CD4-positive, alpha-beta T cell (primary cell): ENCODE measurements at regions not wholly inside any gene's neighbourhood (a gene's known extent, or its start where the extent isn't known, plus 50 kb on each side); places are given as distances from the start of the nearest gene placed in this dataset.

ENCODE experiments used
- ATAC-seq: fragments of 200-7000 bp; cut with Tn5 transposase; one replicate; pipeline ENCODE4 v1.10.0; 2022; ENCODE audit warnings: mild to moderate bottlenecking; ENCODE audit not compliant: poor library complexity
- CTCF ChIA-PET: fragments of 350-600 bp; sonication (Branson Sonifier 250); formaldehyde crosslinking; loops from one replicate; lab custom pipeline; 2021; ENCODE audit warnings: antibody characterized with exemption, inconsistent platforms; lab: Charles Lee
- POLR2A ChIA-PET: fragments of 350-600 bp; sonication (Branson Sonifier 250); formaldehyde crosslinking; loops from one replicate; lab custom pipeline; 2021; ENCODE audit warnings: antibody characterized with exemption, inconsistent platforms; lab: Charles Lee
- DNase-seq, 14 experiments: peaks; one replicate each; pipeline ENCODE4 v3.0.0-alpha.2; 2013 to 2020; ENCODE audit warnings: mixed read lengths in 2 of 14
- H3K27ac ChIP-seq, 2 donors: one replicate each; pipeline versions ENCODE4 v1.5.1 to v1.7.0; 2013; ENCODE audit warnings: low read length in 2 of 2, low read depth in 1 of 2, mild to moderate bottlenecking in 1 of 2
- H3K27me3 ChIP-seq, 2 experiments: 1 replicate in 1 of 2; 2 replicates in 1 of 2; pipeline versions ENCODE4 v1.6.1 to v1.7.0; 2013; ENCODE audit warnings: low read length in 2 of 2, control low read depth in 1 of 2, mild to moderate bottlenecking in 1 of 2, moderate library complexity in 1 of 2; ENCODE audit not compliant: insufficient read depth in 2 of 2, control insufficient read depth in 1 of 2
- H3K36me3 ChIP-seq: one replicate; pipeline ENCODE4 v1.6.1; 2013; ENCODE audit warnings: low read length, control low read depth; ENCODE audit not compliant: insufficient read depth
- H3K4me1 ChIP-seq: one replicate; pipeline ENCODE4 v1.6.1; 2013; ENCODE audit warnings: low read length, control low read depth; ENCODE audit not compliant: insufficient read depth
- H3K4me3 ChIP-seq: one replicate; pipeline ENCODE4 v1.5.1; 2013; ENCODE audit warnings: mild to moderate bottlenecking, low read length, moderate library complexity
- H3K9me3 ChIP-seq, 2 experiments: 1 replicate in 1 of 2; 2 replicates in 1 of 2; pipeline versions ENCODE4 v1.6.1 to v1.7.0; 2013; ENCODE audit warnings: low read length in 2 of 2, mild to moderate bottlenecking in 2 of 2, control low read depth in 1 of 2, moderate library complexity in 1 of 2; ENCODE audit not compliant: control insufficient read depth in 1 of 2, insufficient read depth in 1 of 2
- H3K27ac Mint-ChIP-seq: one replicate; pipeline ENCODE4 v1.8.0; 2020; ENCODE audit warnings: mixed read lengths
- H3K27me3 Mint-ChIP-seq: one replicate; pipeline ENCODE4 v1.8.0; 2021; ENCODE audit warnings: mixed read lengths
- H3K36me3 Mint-ChIP-seq: one replicate; pipeline ENCODE4 v1.8.0; 2021; ENCODE audit warnings: low read depth, mixed read lengths
- H3K4me1 Mint-ChIP-seq: one replicate; pipeline ENCODE4 v1.8.0; 2021; ENCODE audit warnings: low read depth, mixed read lengths
- H3K4me3 Mint-ChIP-seq: one replicate; pipeline ENCODE4 v1.8.0; 2020; ENCODE audit warnings: mild to moderate bottlenecking, mixed read lengths
- H3K9me3 Mint-ChIP-seq: one replicate; pipeline ENCODE4 v1.8.0; 2020; ENCODE audit warnings: mixed read lengths
- intact Hi-C, 2 experiments: fragments of 100-400 bp; cut with DNase I in 1 of 2; cut with micrococcal nuclease in 1 of 2; formaldehyde crosslinking; loops; one replicate each; pipeline versions ENCODE4 v1.15.1 to v1.9.0; 2023 to 2025; cut with DNase I, micrococcal nuclease
- TF ChIP-seq, protein P1 (sequence below): fragments of 200-600 bp; IDR thresholded peaks from one replicate; pipeline ENCODE4 v1.8.0; 2022; ENCODE audit warnings: antibody characterized with exemption, mild to moderate bottlenecking

GRCh38 chr2:238727585-238728329, 120.1 kb upstream of the TWIST2 start:
- H3K4me1 Mint-ChIP-seq: no peaks in the 10 kb centered on the region
- Histone ChIP-seq H3K27me3 (no peaks in the 10 kb centered on the region), H3K4me3 (no peak overlapping the region), H3K36me3 (no peaks in the 10 kb centered on the region), H3K4me1 (no peaks in the 10 kb centered on the region), H3K9me3 (peaks cover 0 to 12% of the 10 kb centered on the region in 2 experiments), H3K27ac (no peak overlapping the region)
- peaks cover 2% of the 10 kb centered on the region for H3K9me3 Mint-ChIP-seq
- TF ChIP-seq, protein P1, sequence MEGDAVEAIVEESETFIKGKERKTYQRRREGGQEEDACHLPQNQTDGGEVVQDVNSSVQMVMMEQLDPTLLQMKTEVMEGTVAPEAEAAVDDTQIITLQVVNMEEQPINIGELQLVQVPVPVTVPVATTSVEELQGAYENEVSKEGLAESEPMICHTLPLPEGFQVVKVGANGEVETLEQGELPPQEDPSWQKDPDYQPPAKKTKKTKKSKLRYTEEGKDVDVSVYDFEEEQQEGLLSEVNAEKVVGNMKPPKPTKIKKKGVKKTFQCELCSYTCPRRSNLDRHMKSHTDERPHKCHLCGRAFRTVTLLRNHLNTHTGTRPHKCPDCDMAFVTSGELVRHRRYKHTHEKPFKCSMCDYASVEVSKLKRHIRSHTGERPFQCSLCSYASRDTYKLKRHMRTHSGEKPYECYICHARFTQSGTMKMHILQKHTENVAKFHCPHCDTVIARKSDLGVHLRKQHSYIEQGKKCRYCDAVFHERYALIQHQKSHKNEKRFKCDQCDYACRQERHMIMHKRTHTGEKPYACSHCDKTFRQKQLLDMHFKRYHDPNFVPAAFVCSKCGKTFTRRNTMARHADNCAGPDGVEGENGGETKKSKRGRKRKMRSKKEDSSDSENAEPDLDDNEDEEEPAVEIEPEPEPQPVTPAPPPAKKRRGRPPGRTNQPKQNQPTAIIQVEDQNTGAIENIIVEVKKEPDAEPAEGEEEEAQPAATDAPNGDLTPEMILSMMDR: no peak
- DNase-seq (no peak), ATAC-seq (no peak)
- H3K27me3 Mint-ChIP-seq: peaks cover 26% of the 10 kb centered on the region
- H3K4me3 Mint-ChIP-seq: no peak overlapping the region
- no peak overlapping the region for H3K27ac Mint-ChIP-seq
- POLR2A ChIA-PET: no interaction called here
- CTCF ChIA-PET: no interaction called here
- no peaks in the 10 kb centered on the region for H3K36me3 Mint-ChIP-seq
- intact Hi-C loops: no loop called here

DNA sequence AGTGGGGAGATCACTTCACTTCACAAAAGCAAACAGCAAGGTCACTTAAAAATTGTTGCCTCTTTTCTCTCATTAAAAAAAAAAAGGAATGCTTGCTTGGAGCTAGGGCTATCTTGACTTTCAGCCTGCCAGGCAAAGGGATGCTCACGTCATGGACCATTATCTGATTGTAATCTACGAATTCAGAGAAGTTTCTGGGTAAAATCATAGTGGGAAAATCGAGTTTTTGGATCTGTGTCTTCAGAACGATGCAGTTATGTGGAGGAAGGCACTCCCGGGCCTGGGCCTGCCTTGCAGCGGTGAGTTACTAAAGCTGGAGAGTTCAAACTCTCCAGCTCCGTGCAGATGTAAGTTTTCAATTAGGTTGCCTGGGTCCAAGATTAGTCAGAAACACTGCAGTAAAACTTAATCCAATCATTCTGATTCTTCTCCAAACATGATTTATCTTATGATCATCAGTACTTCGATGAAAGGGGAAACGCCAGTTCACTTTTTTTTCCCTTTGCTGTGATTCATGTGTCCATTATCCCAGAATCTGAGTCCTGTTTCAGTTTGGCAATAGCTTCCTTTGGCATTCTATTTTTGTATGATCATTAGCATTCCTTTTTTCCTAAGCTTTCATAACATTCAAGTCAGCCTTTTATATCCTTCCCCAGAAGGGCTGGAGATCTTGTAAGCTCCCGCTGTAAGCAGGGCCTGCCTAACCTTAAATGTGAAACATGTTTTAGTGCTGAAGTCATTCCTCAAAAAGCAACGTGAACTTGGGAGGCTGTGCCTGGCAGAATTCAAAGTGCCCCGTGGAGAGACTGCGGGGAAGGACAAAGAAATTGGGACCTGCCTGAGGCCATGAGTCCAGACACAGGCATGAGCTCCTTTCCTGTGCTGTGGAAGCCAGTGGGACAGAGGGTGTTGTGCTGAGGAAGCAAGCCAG, 119.3 kb upstream of the TWIST2 start:
- CTCF ChIA-PET: no interaction called here
- TF ChIP-seq, protein P1: no peak

GRCh38 chr2:238729261-238729935, 118.5 kb upstream of the TWIST2 start:
- H3K4me1 ChIP-seq: no peaks in the 10 kb centered on the region
- DNase-seq: no peak
- TF ChIP-seq, protein P1: no peak
- CTCF ChIA-PET: no interaction called here
- no peaks in the 10 kb centered on the region for H3K27me3 ChIP-seq
- no peak overlapping the region for H3K4me3 Mint-ChIP-seq
- POLR2A ChIA-PET: no interaction called here
- no peaks in the 10 kb centered on the region for H3K4me1 Mint-ChIP-seq
- no peak for ATAC-seq
- H3K4me3 ChIP-seq: no peak overlapping the region
- intact Hi-C loops: no loop called here
- no peaks in the 10 kb centered on the region for H3K36me3 Mint-ChIP-seq
- peaks cover 17% of the 10 kb centered on the region for H3K27me3 Mint-ChIP-seq
- no peaks in the 10 kb centered on the region for H3K36me3 ChIP-seq
- no peak overlapping the region for H3K27ac ChIP-seq
- peaks cover 0 to 8% of the 10 kb centered on the region in 2 experiments for H3K9me3 ChIP-seq
- no peak overlapping the region for H3K27ac Mint-ChIP-seq
- peaks cover 2% of the 10 kb centered on the region for H3K9me3 Mint-ChIP-seq

More for the DNA sequence above, 119.3 kb upstream of the TWIST2 start:
- peaks cover 2% of the 10 kb centered on the region for H3K9me3 Mint-ChIP-seq
- DNase-seq (no peak), ATAC-seq (no peak)
- H3K27ac Mint-ChIP-seq: no peak overlapping the region
- H3K36me3 Mint-ChIP-seq: no peaks in the 10 kb centered on the region
- no peaks in the 10 kb centered on the region for H3K4me1 Mint-ChIP-seq
- H3K4me1 ChIP-seq: no peaks in the 10 kb centered on the region
- no peak overlapping the region for H3K4me3 Mint-ChIP-seq
- H3K9me3 ChIP-seq: peaks cover 0 to 8% of the 10 kb centered on the region in 2 experiments
- intact Hi-C loops: no loop called here
- peaks cover 21% of the 10 kb centered on the region for H3K27me3 Mint-ChIP-seq
- POLR2A ChIA-PET: no interaction called here
- H3K36me3 ChIP-seq: no peaks in the 10 kb centered on the region
- no peaks in the 10 kb centered on the region for H3K27me3 ChIP-seq
- H3K27ac ChIP-seq: no peak overlapping the region
- no peak overlapping the region for H3K4me3 ChIP-seq
